Glomerular endothelial cell (primary cell): ENCODE measurements at regions not wholly inside any gene's neighbourhood (a gene's known extent, or its start where the extent isn't known, plus 50 kb on each side); places are given as distances from the start of the nearest gene placed in this dataset.
"Not testable (repeated sequence)": the region's sequence is repeated elsewhere in the genome, so short reads cannot be mapped to it uniquely, and the experiment has no call there.

ENCODE experiments used
- DNase-seq: peaks from one replicate; pipeline ENCODE4 v3.0.0-alpha.2; 2011; ENCODE audit warnings: low read depth, low spot score; ENCODE audit errors: extremely low read depth

DNA sequence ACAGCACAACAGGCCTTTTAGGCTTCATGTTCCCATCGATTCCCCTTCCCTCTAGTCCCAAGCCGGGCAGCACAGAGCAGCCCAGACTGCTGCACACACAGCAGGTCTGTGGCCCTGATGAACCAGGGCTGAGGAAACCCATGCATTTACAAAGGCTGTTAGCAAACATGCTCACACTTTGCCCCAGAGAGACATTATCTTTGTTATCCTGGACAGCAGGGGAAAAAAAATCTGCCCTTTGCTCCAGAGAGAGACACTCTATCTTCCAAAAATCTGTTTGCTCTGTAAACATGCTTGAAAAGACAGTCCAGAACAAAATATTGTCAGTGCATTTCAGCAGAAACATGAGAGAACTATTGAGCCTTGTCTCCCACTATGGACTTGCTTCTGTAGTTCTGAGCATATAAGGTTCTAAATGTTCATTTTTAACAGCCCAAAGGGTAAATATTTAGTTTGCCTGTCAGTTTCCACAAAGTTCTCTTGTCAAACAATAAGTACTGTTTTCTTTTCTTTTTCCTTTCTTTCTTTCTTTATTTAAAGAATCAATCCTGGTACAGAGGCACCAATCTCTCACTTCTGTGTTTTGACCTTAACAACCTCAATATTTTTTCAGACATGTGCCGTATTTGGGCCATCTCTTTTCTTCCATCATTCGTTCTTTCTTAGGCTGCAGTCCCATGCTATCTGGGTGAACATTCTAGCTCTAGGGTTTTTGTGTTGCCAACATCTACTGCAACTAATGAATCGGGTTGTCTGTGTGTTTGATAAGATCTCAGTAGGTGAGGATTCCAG, 468.0 kb downstream of the EPM2A start:
- no peak for DNase-seq

DNA sequence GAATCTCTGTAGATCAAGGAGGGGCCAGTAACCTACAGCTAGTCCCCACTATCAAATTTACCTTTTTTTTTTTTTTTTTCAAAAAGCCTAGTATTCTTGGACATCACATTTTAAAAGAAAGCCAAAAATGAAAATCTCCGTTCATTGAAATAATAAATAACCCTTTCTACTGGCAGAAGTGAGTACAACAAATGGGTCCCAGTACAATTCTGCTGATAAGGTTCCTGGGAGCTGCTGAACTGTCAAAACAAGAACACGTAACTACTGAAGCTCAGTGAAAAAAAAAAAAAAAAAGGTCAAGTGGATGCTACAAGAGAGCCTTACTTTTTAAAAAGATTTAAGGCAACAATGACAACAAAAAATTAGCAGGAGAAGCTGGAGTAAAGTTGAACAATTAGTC, 464.9 kb downstream of the EPM2A start:
- no peak for DNase-seq

DNA sequence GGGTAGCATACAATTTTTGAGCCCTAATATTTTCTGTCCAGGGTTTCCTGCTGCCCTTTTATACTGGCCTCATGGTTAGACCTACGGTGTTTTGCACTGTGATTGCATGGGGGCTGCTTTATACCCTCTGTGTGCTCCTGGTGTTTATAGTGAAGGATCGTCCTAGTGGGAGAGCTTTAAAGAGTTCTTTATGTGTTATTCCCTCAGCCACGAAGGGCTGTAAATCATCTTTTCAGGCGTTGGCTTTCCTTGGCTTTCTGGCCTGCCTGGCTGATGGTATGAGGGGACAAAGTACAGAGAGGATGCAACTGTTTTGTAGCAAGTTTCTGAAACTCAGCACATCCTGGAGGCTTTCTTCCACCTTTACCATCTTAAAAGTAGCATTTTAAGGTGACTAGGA, 464.3 kb downstream of the EPM2A start:
- no peak for DNase-seq

DNA sequence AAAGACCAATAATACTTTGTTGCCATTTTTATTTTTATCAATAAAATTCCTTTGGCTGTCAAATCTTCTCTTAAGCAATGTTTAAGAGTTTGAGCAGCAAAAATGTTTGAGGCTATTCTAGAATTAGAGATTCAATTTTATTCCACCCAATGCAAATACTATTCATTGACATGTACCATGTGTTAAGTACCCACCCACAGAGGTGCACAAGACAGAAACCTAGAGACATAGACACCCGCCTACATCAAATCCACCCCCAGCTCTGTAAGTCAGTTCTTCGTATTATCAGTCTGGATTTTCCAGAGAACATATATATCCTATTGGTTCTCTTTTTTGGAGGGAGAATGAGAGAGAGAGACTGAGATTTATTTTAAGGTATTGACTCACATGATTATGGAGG, 463.7 kb downstream of the EPM2A start:
- no peak for DNase-seq

DNA sequence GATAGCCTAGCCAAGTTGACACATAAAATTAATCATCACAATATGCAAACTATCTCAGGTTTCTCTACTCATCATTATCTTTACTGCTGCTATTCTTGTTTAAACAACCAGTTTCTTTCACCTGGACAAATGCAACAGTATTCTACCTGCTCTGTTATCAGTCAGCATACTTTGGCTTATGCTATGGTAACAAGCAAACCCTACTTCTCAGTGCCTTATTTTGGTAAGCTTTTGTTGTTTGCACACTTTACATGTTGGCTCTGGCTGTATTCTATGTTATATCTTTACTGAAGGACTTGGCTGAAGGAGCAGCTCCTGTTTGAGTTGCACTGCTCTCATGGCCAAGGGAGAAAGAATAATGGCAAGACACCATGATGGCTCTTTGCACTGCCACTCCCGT, 463.1 kb downstream of the EPM2A start:
- no peak for DNase-seq

DNA sequence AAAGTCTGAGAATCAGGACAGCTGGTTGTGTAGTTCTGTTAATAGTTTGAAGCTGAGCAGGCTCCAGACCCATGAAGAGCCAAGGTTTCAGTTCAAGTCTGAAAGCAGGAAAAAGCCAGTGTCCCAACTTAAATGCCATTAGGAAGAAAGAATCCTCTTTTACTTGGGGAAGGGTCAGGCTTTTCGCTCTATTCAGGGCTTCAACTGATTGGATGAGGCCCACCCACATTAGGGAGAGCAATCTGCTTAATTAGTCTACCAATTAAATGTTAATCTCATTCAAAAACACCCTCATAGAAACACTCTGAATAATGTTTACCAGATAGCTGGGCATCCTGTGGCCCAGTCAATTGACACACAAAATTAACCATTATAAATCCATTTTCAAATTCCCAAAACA, 462.2 kb downstream of the EPM2A start:
- DNase-seq: no peak

DNA sequence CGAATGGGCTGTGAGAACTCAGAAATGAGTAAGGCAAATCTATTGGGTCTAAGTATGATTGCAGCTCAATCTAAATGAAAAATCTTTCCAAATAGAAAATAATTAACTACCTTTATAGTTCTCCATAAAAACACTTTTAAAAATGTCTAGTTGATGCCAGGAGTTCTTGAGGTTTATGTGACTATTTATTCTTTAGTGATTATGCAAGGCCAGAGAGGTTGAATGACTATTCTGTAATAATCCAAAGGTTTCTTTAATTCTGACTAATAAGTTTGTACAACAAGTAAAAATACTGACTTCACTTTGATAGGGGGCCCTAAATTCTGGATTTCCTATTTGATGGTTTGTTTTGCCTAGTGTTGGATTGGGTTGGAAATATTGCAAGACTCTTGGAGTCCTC, 461.2 kb downstream of the EPM2A start:
- DNase-seq: no peak

DNA sequence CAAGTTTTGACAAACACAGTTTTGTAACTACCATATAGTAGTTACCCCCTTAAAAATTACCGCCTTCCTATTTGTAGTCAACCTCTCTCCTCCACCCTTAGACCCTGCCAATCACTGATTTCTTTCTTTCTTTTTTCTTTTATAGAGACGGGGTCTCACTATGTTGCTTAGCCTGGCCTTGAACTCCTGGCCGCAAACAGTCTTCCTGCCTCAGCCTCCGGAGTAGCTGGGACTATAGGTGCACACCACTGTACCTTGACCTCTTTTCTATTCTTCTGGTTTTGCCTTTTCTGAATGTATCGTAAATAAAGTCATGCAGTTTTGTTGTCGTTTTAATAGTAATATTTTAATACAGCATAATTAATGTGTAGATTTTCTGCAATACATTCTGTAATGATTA, 460.3 kb downstream of the EPM2A start:
- no peak for DNase-seq

DNA sequence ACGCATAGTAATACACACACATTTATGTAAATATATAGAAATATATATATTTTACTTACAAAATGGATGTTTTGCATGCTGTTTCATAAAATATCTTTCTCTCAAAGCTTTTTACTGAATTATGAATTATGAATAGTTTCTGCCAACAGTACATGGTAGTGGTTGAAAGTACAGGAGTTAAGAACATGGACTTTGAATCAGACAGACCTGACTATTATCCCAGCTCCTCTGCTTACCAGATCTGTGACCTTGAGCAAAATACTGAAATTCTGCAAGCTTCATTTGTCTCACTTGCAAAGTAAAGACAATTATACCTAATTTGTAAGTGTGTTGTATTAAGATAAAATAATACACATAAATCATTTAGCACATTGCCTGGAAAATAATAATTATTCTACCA, 459.5 kb downstream of the EPM2A start:
- DNase-seq: no peak

DNA sequence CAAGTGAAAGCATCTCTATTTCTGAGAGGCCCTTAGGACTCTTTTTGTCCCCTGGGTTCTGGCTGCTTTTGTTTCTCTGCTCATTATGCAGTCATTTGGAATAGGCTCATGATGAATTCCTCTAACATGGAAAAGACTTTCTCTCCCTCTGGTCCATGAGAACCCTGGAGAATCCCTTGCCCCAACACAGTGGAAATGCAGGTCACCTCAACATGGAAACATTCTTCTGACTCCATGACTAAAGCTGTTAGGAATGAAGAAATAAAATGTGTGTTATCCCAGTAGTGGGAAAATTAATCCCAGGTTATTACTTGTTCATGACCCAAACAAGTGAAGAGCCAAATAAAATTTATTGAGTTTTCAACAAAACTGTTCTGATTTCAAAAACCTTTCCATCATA, 458.6 kb downstream of the EPM2A start:
- no peak for DNase-seq

DNA sequence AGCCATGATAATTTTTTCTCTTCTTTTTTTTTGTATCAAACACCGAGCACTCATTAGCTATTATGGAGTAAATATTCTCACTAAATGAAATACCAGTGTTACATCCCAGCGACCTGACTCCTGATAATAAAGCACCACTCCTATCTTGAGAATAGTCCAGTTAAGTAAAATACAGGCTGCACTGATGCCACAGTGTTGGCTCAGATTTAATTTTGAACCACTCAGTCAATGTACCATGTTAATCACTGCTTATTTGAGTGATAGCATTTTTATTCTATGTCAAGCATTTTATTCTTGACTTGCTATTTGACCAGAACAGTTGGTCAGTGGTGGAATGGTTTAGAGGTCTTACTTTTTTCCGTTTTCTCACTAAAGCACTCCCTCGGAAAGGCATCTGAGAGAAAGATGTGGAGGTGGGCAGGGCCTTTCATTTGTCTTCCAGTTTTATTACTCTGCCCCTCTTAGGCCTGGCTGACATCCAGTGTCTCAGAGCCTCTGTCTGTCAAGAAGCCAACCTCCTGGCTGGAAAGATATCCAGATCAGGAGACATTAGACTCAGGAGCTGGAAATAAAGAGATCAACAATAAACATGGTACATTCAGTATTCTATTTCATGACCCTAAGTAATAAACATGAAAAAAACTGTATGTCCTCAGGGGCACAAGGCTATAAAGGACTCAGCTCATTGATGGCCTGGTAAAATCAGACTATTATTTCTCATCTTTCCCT, 457.8 kb downstream of the EPM2A start:
- DNase-seq: no peak

DNA sequence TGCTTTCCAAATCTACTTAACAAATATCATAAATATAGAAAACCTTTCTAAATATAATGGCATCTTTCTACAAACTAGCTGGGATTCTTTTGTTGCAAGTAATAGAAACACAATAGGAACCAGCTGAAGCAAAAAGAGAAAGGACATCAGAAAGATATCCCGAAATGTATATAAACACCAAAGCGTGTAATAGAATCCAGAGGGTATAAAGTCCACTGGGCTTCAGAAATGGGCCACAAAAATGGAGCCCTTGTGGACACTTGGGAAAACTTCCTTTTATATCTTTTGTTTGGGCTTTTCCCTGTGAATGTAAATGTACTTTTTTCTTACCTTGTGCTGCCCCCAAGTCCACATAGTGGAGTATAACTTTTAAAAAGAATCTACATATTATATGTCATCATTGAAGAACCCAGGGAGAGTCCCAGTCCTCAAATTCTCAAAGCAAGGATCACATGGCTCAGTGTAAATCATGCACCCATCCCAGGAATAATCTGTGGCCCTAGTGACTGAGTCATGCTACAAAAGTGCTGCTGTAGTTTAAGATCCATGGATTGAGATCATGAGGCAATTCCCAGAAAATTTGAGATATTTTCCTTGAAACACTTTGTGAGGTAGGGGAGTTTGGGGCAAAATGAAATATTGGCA, 457.0 kb downstream of the EPM2A start:
- no peak for DNase-seq

DNA sequence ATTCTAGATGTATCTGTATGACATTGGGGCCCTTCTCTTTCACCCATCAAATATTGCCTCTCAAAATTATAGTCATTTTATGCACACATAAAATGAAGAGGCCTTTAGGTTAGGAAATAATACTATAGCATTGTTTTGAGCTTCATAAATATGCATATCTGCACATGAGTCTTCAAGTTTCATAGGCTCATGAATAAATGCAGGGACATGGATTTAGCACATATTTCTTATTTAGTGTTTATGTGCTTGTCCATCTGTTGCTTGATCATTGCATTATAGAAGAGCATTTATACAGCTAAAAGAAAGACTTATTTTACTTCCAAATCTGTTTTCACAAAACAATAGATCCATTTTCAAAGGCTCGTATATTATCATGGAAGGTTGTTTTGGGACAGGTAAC, 455.8 kb downstream of the EPM2A start:
- no peak for DNase-seq

DNA sequence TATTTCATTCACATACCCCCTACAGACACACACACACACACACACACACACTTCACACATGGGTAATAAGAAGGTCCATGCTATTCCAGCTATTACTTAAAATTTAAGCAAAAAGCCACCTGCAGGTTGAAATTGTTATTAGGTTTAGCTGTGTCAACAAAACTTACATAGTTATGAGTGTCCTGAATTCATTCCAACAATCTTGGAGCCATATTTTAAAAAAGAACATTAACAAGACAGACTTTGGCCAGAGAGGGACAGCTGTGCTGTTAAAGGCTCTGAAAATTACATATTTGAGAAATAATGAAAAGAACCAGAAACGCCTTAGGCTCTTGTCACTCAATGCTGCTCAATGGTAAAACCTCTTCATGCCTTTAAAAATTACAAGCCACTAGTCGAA, 455.3 kb downstream of the EPM2A start:
- DNase-seq: no peak

DNA sequence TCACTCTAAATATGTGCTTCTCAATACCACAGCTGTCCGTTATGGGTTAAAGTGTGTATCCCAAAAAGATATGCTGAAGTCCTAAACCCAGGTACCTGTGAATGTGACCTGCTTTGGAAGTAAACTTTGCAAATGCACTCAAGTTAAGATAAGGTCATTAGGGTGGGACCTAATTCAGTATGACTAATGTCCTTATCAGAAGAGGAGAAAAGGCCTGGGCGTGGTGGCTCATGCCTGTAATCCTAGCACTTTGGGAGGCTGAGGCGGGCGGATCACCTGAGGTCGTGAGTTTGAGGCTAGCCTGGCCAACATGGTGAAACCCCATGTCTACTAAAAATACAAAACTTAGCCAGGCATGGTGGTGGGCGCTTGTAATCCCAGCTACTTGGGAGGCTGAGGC, 452.1 kb downstream of the EPM2A start:
- not testable (repeated sequence) for DNase-seq

DNA sequence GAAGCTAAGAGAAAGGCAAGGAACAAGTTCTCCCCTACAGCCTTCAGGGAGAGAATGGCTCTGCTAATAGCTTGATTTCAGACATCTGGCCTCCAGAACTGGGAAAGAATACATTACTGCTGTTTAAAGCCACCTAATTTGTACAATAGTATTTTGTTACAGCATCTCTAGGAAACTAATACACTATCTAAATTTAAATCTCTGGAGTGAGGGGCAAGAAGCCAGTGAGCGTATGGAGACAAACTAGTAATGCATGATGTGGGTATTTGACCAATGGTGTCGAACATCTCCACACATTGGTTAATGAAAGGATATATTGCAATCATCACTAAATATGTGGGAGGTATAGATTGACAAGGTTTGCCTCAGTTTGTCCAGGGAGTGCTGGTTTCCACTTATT, 451.5 kb downstream of the EPM2A start:
- no peak for DNase-seq

DNA sequence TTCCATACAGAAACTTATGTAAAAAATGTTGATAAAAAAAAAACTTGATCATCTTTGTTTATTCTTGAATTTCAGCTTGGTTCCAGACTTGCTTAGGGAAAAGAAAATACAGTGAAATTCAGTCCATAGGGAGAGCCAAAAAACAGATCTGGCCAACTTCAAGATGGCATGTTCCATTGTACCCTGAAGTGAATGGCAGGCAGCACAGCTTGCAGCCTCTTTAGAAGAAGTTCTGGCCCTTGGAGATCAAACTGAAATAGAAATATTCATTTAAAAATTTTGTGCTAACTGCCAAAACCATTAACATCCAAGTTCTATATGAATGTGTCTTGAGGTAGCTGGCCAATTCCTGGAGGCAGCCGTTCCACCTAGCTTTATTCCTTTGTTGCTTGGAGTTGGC, 448.4 kb downstream of the EPM2A start:
- DNase-seq: no peak

DNA sequence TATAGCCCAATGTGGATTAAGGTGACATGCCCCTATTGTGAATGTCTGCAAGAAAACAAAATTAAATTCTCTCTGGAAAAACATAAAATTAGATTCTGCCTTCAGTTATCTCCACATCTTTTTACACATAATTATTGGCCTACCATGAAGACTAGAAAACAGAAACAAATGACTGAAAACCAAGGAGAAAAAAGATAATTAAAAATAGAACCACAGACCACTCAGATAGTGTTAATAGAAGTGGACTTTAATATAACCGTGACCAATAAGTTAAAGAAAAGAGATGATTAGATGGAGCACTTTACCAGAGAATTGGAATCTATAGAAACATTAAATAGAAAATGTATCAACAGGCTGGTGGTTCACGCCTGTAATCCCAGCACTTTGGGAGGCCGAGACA, 445.7 kb downstream of the EPM2A start:
- DNase-seq: no peak

DNA sequence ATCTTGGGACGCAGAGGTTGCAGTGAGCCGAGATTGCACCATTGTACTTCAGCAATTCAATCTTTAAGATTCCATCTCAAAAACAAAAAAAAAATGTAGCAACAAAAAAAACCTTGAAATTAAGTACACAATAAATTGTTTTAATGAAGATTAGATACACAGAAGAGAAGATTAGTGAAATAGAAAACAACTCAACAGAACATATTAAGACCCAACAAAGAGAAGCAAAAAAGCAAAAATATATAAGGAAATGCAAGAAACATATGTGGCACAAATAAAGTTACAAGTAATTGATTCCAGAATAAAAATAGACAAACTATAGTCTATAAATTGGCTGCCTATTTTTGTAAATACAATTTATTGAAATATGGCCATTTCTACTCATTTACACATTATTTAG, 445.2 kb downstream of the EPM2A start:
- no peak for DNase-seq

DNA sequence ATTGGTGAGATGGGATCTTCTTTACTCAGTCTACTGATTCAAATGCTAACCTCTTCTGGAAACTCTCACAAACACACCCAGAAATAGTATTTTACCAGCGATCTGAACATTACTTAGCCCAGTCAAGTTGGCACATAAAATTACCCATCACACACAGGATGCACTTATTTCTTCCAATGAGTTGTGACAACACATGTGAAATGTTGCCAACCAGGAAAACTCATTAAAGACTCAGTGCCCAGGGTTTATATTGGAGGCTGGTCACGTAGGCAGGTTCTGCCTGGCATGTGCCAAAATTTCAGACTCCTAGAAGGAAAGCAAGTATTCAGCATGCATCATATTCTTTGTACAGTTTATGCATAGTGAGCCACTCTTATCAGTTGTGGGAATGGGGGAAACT, 443.3 kb downstream of the EPM2A start:
- no peak for DNase-seq

DNA sequence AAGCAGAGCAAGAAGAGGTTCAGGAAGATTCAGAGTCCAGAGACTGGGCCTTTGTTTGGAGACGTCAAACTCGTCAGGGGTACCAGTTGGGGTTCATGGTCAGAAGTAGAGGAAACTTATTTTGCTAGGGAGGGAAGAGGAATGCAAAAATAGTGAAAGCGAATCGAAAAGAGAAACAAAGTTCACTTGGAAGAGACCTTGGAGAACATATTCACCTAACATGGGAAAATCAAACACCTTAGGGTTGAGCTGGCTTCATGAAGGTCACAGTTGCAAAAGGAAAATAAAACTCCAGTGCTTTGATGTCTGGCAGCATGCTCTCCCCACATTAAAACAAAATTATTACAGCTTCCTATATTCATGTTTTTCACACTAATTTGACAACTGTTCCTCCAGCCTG, 440.4 kb downstream of the EPM2A start:
- no peak for DNase-seq

DNA sequence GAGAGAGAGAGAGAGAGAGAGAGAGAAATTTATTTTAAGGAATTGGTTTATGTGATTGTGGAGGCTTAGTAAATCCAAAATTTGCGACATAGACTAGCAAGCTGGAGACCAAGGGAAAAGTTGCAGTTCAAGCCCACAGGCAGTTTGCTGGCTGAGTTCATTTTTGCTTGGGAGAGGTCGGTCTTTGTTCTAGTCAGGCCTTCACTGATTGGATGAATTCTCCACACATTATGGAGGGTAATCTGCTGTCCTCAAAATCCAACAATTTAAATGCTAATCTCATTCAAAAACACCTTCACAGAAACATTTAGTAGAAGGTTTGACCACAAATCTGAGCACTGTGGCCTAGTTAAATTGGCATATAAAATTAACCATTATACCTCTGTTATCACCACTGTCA, 439.6 kb downstream of the EPM2A start:
- DNase-seq: no peak
